Stimulated activated CD4-positive, alpha-beta T cell treated with anti-CD3 and anti-CD28 coated beads, Interleukin-1b, Interleukin-23, amount 100 ng/mL, for 48 hours (primary cell): ENCODE measurements at regions not wholly inside any gene's neighbourhood (a gene's known extent, or its start where the extent isn't known, plus 50 kb on each side); places are given as distances from the start of the nearest gene placed in this dataset.

Source experiments
- DNase-seq: peaks from one replicate; pipeline ENCODE4 v3.0.0-alpha.2; 2020

GRCh38 chr2:195395362-195395761 is 261.7 kb upstream of the SLC39A10 start:
- DNase-seq: no peak

- DNase-seq: no peak
Measured at GRCh38 chr2:195392446-195393336, 264.3 kb upstream of the SLC39A10 start.

GRCh38 chr2:195390686-195391321 is 266.2 kb upstream of the SLC39A10 start:
- no peak for DNase-seq

- no peak for DNase-seq
Measured at GRCh38 chr2:195388028-195388427, 269.0 kb upstream of the SLC39A10 start.

- DNase-seq: no peak
Measured at GRCh38 chr2:195382186-195382585, 274.8 kb upstream of the SLC39A10 start.

- DNase-seq: no peak
Measured at GRCh38 chr2:195370167-195370943, 286.7 kb upstream of the SLC39A10 start.

- no peak for DNase-seq
Measured at GRCh38 chr2:195369218-195369587, 287.8 kb upstream of the SLC39A10 start.

GRCh38 chr2:195368249-195369217 is 288.5 kb upstream of the SLC39A10 start:
- no peak for DNase-seq

- no peak for DNase-seq
Measured at GRCh38 chr2:195367809-195368208, 289.2 kb upstream of the SLC39A10 start.

- DNase-seq: peak; percentile 6
Measured at GRCh38 chr2:195364015-195364965, 292.7 kb upstream of the SLC39A10 start.

- DNase-seq: no peak
Measured at GRCh38 chr2:195363496-195363895, 293.5 kb upstream of the SLC39A10 start.

GRCh38 chr2:195360242-195360641 is 296.8 kb upstream of the SLC39A10 start:
- no peak for DNase-seq

- no peak for DNase-seq
Measured at GRCh38 chr2:195359043-195359735, 297.8 kb upstream of the SLC39A10 start.

GRCh38 chr2:195356920-195357440 is 300.0 kb upstream of the SLC39A10 start:
- DNase-seq: no peak

- DNase-seq: no peak
Measured at GRCh38 chr2:195356026-195356425, 301.0 kb upstream of the SLC39A10 start.

- DNase-seq: no peak
Measured at GRCh38 chr2:195352581-195352980, 304.4 kb upstream of the SLC39A10 start.

GRCh38 chr2:195343942-195344530 is 313.0 kb upstream of the SLC39A10 start:
- DNase-seq: no peak

GRCh38 chr2:195343540-195343939 is 313.5 kb upstream of the SLC39A10 start:
- DNase-seq: no peak

- DNase-seq: no peak
Measured at GRCh38 chr2:195342061-195342460, 315.0 kb upstream of the SLC39A10 start.

GRCh38 chr2:195338856-195339255 is 318.2 kb upstream of the SLC39A10 start:
- DNase-seq: no peak
